Muscle layer of duodenum (tissue), 2 donors: ENCODE measurements at regions not wholly inside any gene's neighbourhood (a gene's known extent, or its start where the extent isn't known, plus 50 kb on each side); places are given as distances from the start of the nearest gene placed in this dataset.
A peak's percentile ranks its signal among the peaks of the same experiment; 100 is the strongest.

ENCODE experiments used
- H3K27ac ChIP-seq: one replicate; pipeline ENCODE4 v1.7.0; 2013; ENCODE audit warnings: mild to moderate bottlenecking, low read length
- H3K27me3 ChIP-seq: one replicate; pipeline ENCODE4 v1.7.0; 2013; ENCODE audit warnings: low read depth, mild to moderate bottlenecking, control low read depth, low read length
- H3K36me3 ChIP-seq, 2 donors: one replicate each; pipeline ENCODE4 v1.7.0; 2013; ENCODE audit warnings: low read length in 2 of 2, control low read depth in 1 of 2, mild to moderate bottlenecking in 1 of 2; ENCODE audit not compliant: insufficient read depth in 2 of 2, control insufficient read depth in 1 of 2
- H3K4me1 ChIP-seq, 2 donors: one replicate each; pipeline ENCODE4 v1.7.0; 2013; ENCODE audit warnings: low read length in 2 of 2, mild to moderate bottlenecking in 2 of 2, control low read depth in 1 of 2, moderate library complexity in 1 of 2; ENCODE audit not compliant: insufficient read depth in 2 of 2, control insufficient read depth in 1 of 2
- H3K4me3 ChIP-seq, 2 donors: one replicate each; pipeline ENCODE4 v1.7.0; 2013; ENCODE audit warnings: low read length in 2 of 2, low read depth in 1 of 2, mild to moderate bottlenecking in 1 of 2
- H3K9me3 ChIP-seq, 2 donors: one replicate each; pipeline ENCODE4 v1.7.0; 2013; ENCODE audit warnings: low read length in 2 of 2, control low read depth in 1 of 2, mild to moderate bottlenecking in 1 of 2; ENCODE audit not compliant: control insufficient read depth in 1 of 2
- donor health status: healthy.

GRCh38 chr3:124248471-124249028 lies 256.6 kb upstream of the ROPN1 start:
- H3K4me3 ChIP-seq: no peak overlapping the region
- H3K4me1 ChIP-seq: peaks cover 5% of the 10 kb centered on the region in 2 donors
- peak overlapping the region; percentile 67 for H3K27ac ChIP-seq
- H3K27me3 ChIP-seq: no peaks in the 10 kb centered on the region
- H3K9me3 ChIP-seq: no peaks in the 10 kb centered on the region
- H3K36me3 ChIP-seq: no peaks in the 10 kb centered on the region

GRCh38 chr3:124249038-124249437 lies 257.1 kb upstream of the ROPN1 start:
- Histone ChIP-seq H3K27ac (peak overlapping the region; percentile 67), H3K9me3 (no peaks in the 10 kb centered on the region), H3K4me3 (no peak overlapping the region), H3K27me3 (no peaks in the 10 kb centered on the region), H3K36me3 (no peaks in the 10 kb centered on the region), H3K4me1 (peaks cover 5% of the 10 kb centered on the region in 2 donors)

- no peaks in the 10 kb centered on the region for H3K27me3 ChIP-seq
- H3K9me3 ChIP-seq: no peaks in the 10 kb centered on the region
- no peaks in the 10 kb centered on the region for H3K36me3 ChIP-seq
- no peak overlapping the region for H3K27ac ChIP-seq
- no peak overlapping the region for H3K4me3 ChIP-seq
- peaks cover 5% of the 10 kb centered on the region in 2 donors for H3K4me1 ChIP-seq
Measured at GRCh38 chr3:124250053-124250452, 258.1 kb upstream of the ROPN1 start.

- no peaks in the 10 kb centered on the region for H3K27me3 ChIP-seq
- peaks cover 4 to 12% of the 10 kb centered on the region in 2 donors for H3K4me1 ChIP-seq
- no peak overlapping the region for H3K4me3 ChIP-seq
- H3K9me3 ChIP-seq: no peaks in the 10 kb centered on the region
- H3K36me3 ChIP-seq: no peaks in the 10 kb centered on the region
- H3K27ac ChIP-seq: no peak overlapping the region
Measured at GRCh38 chr3:124256156-124256555, 264.2 kb upstream of the ROPN1 start.

GRCh38 chr3:124256599-124256998 lies 264.7 kb upstream of the ROPN1 start:
- Histone ChIP-seq H3K9me3 (no peaks in the 10 kb centered on the region), H3K4me1 (peaks cover 4 to 12% of the 10 kb centered on the region in 2 donors), H3K27me3 (no peaks in the 10 kb centered on the region), H3K27ac (no peak overlapping the region), H3K36me3 (no peaks in the 10 kb centered on the region), H3K4me3 (no peak overlapping the region)

- Histone ChIP-seq H3K4me3 (no peak overlapping the region), H3K27ac (no peak overlapping the region), H3K4me1 (peaks cover 4 to 12% of the 10 kb centered on the region in 2 donors), H3K27me3 (no peaks in the 10 kb centered on the region), H3K36me3 (no peaks in the 10 kb centered on the region), H3K9me3 (no peaks in the 10 kb centered on the region)
Measured at GRCh38 chr3:124257336-124257864, 265.5 kb upstream of the ROPN1 start.

GRCh38 chr3:124258057-124258500 lies 266.2 kb upstream of the ROPN1 start:
- Histone ChIP-seq H3K27me3 (no peaks in the 10 kb centered on the region), H3K4me3 (no peak overlapping the region), H3K36me3 (no peaks in the 10 kb centered on the region), H3K9me3 (no peaks in the 10 kb centered on the region), H3K4me1 (peaks cover 4 to 12% of the 10 kb centered on the region in 2 donors), H3K27ac (no peak overlapping the region)

- Histone ChIP-seq H3K9me3 (no peaks in the 10 kb centered on the region), H3K4me1 (peaks cover 4 to 14% of the 10 kb centered on the region in 2 donors), H3K36me3 (no peaks in the 10 kb centered on the region), H3K4me3 (no peak overlapping the region), H3K27ac (no peak overlapping the region), H3K27me3 (no peaks in the 10 kb centered on the region)
Measured at GRCh38 chr3:124260206-124260915, 268.4 kb upstream of the ROPN1 start.

- Histone ChIP-seq H3K27me3 (no peaks in the 10 kb centered on the region), H3K4me1 (peaks cover 4 to 18% of the 10 kb centered on the region in 2 donors), H3K9me3 (no peaks in the 10 kb centered on the region), H3K27ac (no peak overlapping the region), H3K36me3 (no peaks in the 10 kb centered on the region), H3K4me3 (no peak overlapping the region)
Measured at GRCh38 chr3:124261306-124261705, 269.4 kb upstream of the ROPN1 start.

- no peaks in the 10 kb centered on the region for H3K27me3 ChIP-seq
- no peak overlapping the region for H3K4me3 ChIP-seq
- H3K4me1 ChIP-seq: peaks cover 0 to 20% of the 10 kb centered on the region in 2 donors
- no peaks in the 10 kb centered on the region for H3K9me3 ChIP-seq
- H3K36me3 ChIP-seq: no peaks in the 10 kb centered on the region
- H3K27ac ChIP-seq: no peak overlapping the region
Measured at GRCh38 chr3:124263168-124263567, 271.2 kb upstream of the ROPN1 start.

GRCh38 chr3:124264346-124264745 lies 272.4 kb upstream of the ROPN1 start:
- H3K4me1 ChIP-seq: peaks cover 0 to 19% of the 10 kb centered on the region in 2 donors
- H3K36me3 ChIP-seq: no peaks in the 10 kb centered on the region

More at GRCh38 chr3:124264346-124264745, 272.4 kb upstream of the ROPN1 start:
- no peaks in the 10 kb centered on the region for H3K27me3 ChIP-seq
- H3K27ac ChIP-seq: no peak overlapping the region
- H3K4me3 ChIP-seq: no peak overlapping the region
- H3K9me3 ChIP-seq: no peaks in the 10 kb centered on the region
